ENCODE measurements at regions not wholly inside any gene's neighbourhood (a gene's known extent, or its start where the extent isn't known, plus 50 kb on each side); places are given as distances from the start of the nearest gene placed in this dataset.

- TF ChIP-seq CTCF (IDR thresholded peaks at IDR 0.05; ENCODE audit: insufficient read depth, low read length, poor library complexity, severe bottlenecking) (no peak), EZH2phosphoT487 (conservative IDR thresholded peaks at IDR 0.05; ENCODE audit: low read length) (no peak)
These were observed 1357.9 kb downstream of the SLITRK5 start for GRCh38 chr13:89029062-89029461.
